GM12872 (cell line): ENCODE measurements at regions not wholly inside any gene's neighbourhood (a gene's known extent, or its start where the extent isn't known, plus 50 kb on each side); places are given as distances from the start of the nearest gene placed in this dataset.

ENCODE experiments used
- CTCF ChIP-seq: IDR thresholded peaks from 3 replicates; pipeline ENCODE4 v1.5.1; 2011; ENCODE audit warnings: low read depth, mild to moderate bottlenecking, low read length, moderate library complexity; ENCODE audit not compliant: insufficient read depth

GRCh38 chr2:209322905-209323512 is 100.8 kb upstream of the MAP2 start:
- TF ChIP-seq CTCF: no peak

- no peak for TF ChIP-seq CTCF
Measured at GRCh38 chr2:209323738-209324137, 100.1 kb upstream of the MAP2 start.

GRCh38 chr2:209324281-209324680 is 99.6 kb upstream of the MAP2 start:
- TF ChIP-seq CTCF: no peak

- peak; percentile 16; the same call in 1 of the 3 replicates for TF ChIP-seq CTCF
Measured at GRCh38 chr2:209331291-209331844, 92.5 kb upstream of the MAP2 start.

GRCh38 chr2:209334188-209335017 is 89.4 kb upstream of the MAP2 start:
- peak; percentile 81 for TF ChIP-seq CTCF

- TF ChIP-seq CTCF: no peak
Measured at GRCh38 chr2:209340522-209340921, 83.3 kb upstream of the MAP2 start.

- no peak for TF ChIP-seq CTCF
Measured at GRCh38 chr2:209344349-209344748, 79.5 kb upstream of the MAP2 start.
